DMS114 treated with DMSO at 0.1 percent for 48 hours (cell line): ENCODE measurements at regions not wholly inside any gene's neighbourhood (a gene's known extent, or its start where the extent isn't known, plus 50 kb on each side); places are given as distances from the start of the nearest gene placed in this dataset.
"Not testable (repeated sequence)": the region's sequence is repeated elsewhere in the genome, so short reads cannot be mapped to it uniquely, and the experiment has no call there.

Experiments used
- DNase-seq: peaks from one replicate; lab custom pipeline; 2025; ENCODE audit not compliant: unreplicated experiment; lab: John Stamatoyannopoulos, UW

DNA sequence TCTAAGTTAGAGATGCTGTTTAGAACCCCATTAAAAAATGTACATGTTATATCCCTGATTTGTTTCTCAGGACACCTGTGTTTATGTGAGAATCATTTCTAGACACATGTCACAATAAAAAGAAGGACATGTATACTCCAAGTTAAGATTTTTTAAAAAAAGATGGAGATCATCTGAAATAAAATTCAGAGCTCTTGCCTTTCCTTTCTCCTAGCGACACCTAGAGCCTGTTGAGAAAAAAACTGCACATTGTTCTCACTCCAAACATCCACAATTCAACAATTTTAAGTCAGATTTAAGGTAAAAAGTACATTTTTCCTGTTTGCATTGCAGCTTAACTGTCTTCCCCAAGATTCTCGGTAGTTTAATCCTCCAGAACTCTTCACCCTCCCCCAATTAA is 171.8 kb downstream of the ATP6V0E2 start:
- peak; percentile 22 for DNase-seq

DNA sequence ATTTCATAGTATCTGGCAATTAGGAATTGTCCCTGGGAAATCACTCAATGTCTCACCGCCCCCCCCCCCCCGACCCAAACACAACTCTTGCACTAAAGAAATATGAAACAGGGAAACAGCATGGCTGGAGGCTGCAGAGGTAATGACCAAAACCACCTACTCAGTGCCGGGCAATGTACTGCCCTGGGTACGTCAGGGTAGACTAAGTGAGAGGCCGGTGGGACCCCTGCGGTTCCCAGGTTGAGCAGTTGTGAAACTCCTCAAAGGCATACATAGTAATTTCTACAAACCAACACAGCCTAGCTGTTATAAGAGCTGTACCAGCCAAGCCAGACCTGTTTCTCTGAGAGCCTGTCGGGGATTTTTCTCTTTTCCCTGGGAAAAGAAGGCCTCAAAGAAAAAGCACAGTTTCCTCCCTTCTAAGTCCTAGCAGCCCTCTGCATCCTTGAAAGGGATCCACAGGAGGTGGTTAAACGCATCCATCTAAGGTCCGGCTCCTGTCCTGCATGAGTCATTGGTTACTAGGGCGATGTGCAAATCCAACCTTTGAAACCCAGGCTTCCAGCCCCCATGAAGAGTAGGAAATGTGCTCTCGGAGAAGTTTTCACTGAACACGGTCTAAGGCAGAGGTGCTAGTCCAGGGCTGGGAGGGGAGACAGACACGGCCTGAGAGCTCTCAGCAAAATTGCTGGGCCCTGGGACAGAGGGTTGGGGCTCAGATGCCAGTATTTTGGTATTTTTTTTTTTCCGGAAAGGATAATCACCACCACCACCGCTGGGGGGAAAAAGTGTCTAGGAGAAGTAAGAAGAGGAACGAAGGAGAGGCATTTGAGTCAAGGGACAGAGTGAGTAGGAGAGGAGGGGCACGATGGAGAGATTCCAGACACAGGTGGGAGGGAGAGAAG is 172.8 kb downstream of the ATP6V0E2 start:
- DNase-seq, result not testable (repeated sequence)

DNA sequence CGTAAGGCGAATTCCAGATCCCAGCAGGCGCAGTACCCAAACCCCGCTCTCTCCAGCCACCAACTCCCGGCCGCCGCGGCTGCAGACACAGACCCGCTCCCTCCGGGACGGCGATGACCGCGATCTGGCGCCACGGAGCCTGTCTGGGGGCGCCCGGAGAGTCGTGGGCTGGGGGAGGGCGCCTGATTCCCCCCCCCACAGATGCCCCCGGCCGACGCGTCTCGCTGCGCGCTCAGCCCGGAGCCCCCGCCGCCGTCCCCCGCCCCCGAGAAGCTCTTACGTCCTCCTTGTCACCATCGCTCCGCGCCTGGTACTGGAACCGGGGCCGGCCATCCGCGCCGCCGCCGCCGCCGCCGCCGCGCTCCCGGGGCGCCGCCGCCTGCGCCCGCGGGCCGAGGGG is 173.6 kb downstream of the ATP6V0E2 start:
- DNase-seq, result not testable (repeated sequence)

GRCh38 chr7:150047772-150048171 is 174.0 kb downstream of the ATP6V0E2 start:
- DNase-seq, result not testable (repeated sequence)

DNA sequence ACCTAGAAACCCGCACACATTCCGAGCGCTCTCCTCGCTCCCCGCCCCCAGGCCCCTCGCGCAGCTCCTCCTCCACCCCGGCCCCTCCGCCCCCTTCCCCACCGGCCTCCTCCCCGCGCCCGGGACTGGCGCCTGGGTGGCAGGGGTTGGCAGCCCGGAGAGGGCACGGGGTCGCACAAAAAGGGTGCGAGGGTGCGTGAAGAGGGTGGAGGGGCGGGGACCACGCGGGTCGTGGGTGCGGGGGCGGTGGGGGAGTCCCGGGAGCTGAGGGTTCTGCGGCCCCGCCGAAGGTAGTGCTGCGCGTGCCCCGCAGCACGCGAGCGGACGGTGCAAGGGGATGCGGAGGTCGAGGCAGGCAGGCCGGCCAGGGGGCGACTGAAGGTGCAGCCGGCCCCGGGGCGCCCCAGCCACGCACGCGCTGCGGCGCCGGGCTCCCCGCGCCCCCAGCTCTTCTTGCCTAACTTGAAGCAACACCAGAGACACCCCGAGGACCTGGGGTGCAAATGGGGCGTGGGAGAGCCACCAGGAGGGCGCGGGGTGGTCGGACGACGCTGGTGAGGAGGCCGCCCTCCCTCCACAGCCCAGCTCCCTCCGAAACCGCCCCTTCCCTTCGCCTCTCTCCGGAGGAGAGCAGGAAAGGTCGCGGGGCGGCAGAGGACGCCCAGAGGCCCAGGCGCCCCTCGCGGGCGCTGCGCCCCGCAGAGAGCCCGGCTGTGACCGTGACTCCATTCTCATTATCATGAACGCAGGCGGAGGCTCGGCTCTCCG is 174.7 kb downstream of the ATP6V0E2 start:
- not testable (repeated sequence) for DNase-seq

GRCh38 chr7:150049012-150049655 is 175.4 kb downstream of the ATP6V0E2 start:
- not testable (repeated sequence) for DNase-seq

DNA sequence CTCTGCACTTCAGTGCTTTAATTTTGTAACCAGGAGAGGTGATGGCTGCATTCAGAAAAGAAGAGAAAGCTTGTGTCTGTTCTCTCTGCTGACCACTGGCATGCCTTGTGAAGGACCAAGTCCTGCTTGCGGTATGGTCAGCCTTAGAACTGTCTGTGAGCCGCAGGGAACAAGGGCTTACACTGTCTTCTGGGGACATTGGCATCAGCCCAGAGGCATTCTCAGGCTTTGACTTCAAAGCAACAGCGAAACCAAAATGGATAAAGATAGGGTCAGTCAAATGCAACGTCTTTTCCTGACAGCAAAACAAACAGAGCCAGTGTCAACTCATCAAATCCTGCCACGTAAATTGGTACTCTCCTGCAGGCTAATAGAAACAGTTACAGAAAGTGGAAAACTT is 179.6 kb downstream of the ATP6V0E2 start:
- DNase-seq, result not testable (repeated sequence)

GRCh38 chr7:150054242-150054641 is 180.5 kb downstream of the ATP6V0E2 start:
- DNase-seq, result not testable (repeated sequence)

GRCh38 chr7:150060259-150061221 is 186.8 kb downstream of the ATP6V0E2 start:
- DNase-seq, result not testable (repeated sequence)

GRCh38 chr7:150063195-150063594 is 189.4 kb downstream of the ATP6V0E2 start:
- not testable (repeated sequence) for DNase-seq

- DNase-seq, result not testable (repeated sequence)
These were observed 196.0 kb downstream of the ATP6V0E2 start for GRCh38 chr7:150069555-150070313.

GRCh38 chr7:150077543-150077942 is 203.8 kb downstream of the ATP6V0E2 start:
- DNase-seq, result not testable (repeated sequence)

- not testable (repeated sequence) for DNase-seq
These were observed 208.1 kb downstream of the ATP6V0E2 start for GRCh38 chr7:150081865-150082264.

DNA sequence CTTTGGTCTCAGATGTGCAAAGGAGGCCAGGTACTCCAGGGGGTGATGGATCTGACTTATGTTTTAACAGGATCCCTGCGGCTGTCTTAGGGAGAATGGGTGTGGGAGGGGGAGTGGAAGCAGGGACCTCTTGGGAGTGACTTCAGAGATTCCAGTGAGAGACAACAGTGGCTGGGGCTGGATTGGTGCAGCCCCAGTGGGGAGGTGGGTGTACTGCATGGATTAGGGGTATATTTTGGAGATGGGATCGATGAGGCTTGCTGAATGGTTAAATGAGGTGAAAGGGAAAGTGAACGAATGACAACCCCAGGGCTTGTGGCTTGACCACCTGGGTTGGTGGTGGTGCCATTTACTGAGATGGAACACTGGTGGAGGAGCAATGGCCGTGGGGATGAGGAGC is 211.0 kb downstream of the ATP6V0E2 start:
- DNase-seq, result not testable (repeated sequence)

DNA sequence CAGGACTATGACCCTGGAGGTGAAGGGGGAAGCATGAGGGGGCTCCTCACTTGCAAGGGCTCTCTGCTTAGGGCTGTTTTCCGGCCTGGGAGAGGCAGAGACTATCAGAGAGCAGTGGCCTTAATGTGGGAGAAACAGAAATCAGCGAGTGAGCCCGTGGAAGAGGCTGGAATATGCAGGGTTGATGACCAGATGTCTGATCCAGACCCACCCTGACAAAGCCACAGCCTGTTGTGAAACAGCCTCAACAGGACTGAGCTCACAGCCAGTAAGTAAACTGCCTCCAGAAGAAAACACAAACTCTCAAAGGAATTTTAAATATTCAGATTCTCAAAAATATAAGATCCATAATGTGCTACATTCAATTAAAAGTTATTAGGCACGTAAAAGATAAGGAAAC is 213.7 kb downstream of the ATP6V0E2 start:
- not testable (repeated sequence) for DNase-seq

GRCh38 chr7:150089139-150089538 is 215.4 kb downstream of the ATP6V0E2 start:
- not testable (repeated sequence) for DNase-seq

- DNase-seq, result not testable (repeated sequence)
These were observed 217.0 kb downstream of the ATP6V0E2 start for GRCh38 chr7:150090776-150091175.

DNA sequence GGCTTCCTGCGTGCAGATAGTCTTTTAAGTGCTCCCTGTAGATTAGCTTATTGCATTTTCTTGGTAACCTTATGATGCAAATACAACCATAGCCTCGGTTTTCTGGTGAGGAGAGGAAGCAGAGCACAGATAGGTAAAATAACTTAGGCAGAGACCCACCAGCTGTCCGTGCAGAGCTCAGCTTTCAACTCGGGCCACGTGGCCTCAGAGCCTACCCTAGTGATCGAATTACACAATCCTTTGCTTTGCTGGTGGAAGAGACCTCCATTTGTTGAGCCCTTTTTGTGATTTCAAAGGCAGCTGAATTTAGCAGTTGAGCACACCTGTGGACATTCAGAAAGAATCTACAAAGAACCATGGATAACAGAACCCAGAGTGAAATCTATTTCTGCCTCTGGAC is 220.1 kb downstream of the ATP6V0E2 start:
- DNase-seq, result not testable (repeated sequence)

DNA sequence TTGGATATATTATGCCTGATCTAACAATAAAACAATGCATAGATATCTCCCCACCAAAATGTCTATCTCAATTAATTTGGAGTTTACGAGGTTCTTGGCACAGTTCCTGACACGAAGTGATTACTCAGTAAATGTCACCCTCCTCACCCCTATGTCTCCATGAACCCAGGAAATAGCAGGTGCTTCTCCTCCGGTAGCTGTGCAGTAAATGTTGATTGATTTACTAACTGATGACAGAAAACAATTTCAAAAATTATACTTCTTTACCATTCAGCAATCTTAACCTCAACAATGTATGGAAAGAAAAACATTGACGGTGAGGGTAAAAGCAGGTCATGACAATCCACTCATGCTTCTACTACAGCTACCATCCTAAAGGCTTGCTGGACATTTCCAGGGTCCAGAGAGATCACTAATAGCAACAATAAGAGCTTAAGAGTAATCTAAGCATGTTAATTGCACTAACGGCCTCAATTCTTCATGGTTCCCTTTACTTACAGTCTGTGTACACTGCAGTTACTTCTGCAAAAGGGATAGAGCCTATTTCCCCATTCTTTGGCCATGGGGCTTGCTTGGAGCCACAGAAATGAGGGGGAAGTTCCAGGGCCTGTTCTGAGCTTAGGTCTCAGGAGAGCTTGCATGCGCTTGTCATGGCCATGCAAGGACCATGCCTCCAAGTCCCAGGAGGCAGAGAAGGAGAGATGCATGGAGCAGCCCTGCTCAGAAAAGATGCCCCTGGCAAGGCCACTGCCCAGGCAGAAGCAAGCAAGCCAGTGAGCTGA is 222.6 kb downstream of the ATP6V0E2 start:
- DNase-seq, result not testable (repeated sequence)
